H9 (cell line): ENCODE measurements at regions not wholly inside any gene's neighbourhood (a gene's known extent, or its start where the extent isn't known, plus 50 kb on each side); places are given as distances from the start of the nearest gene placed in this dataset.

Experiments used
- DNase-seq: peaks from one replicate; pipeline ENCODE4 v3.0.0-alpha.2; 2017
- H2AFZ ChIP-seq: one replicate; pipeline ENCODE4 v1.6.1; 2013; ENCODE audit warnings: mild to moderate bottlenecking, low read length, control low read depth, moderate library complexity
- H2AK5ac ChIP-seq: 2 replicates; pipeline ENCODE4 v1.6.1; 2013; ENCODE audit warnings: low read length, control low read depth, mixed read lengths; ENCODE audit not compliant: insufficient read length
- H2BK120ac ChIP-seq: one replicate; pipeline ENCODE4 v1.6.1; 2013; ENCODE audit warnings: low read depth, mild to moderate bottlenecking, low read length, control low read depth, inconsistent platforms; ENCODE audit not compliant: poor library complexity, severe bottlenecking
- H2BK12ac ChIP-seq: 2 replicates; pipeline ENCODE4 v1.6.1; 2013; ENCODE audit warnings: low read length, control low read depth, mixed read lengths, low read depth; ENCODE audit not compliant: insufficient read length
- H2BK15ac ChIP-seq: 2 replicates; pipeline ENCODE4 v1.6.1; 2013; ENCODE audit warnings: low read depth, low read length, control low read depth
- H2BK20ac ChIP-seq: one replicate; pipeline ENCODE4 v1.6.1; 2013; ENCODE audit warnings: low read depth, mild to moderate bottlenecking, low read length, control low read depth, inconsistent platforms; ENCODE audit not compliant: poor library complexity, severe bottlenecking
- H2BK5ac ChIP-seq: 2 replicates; pipeline ENCODE4 v1.6.1; 2013; ENCODE audit warnings: low read length, control low read depth, mixed read lengths; ENCODE audit not compliant: insufficient read length
- H3K14ac ChIP-seq: 2 replicates; pipeline ENCODE4 v1.6.1; 2013; ENCODE audit warnings: low read length, control low read depth; ENCODE audit not compliant: insufficient read depth
- H3K18ac ChIP-seq: 2 replicates; pipeline ENCODE4 v1.6.1; 2013; ENCODE audit warnings: low read depth, mild to moderate bottlenecking, mixed read lengths, low read length, control low read depth; ENCODE audit not compliant: insufficient read length
- H3K23ac ChIP-seq: 2 replicates; pipeline ENCODE4 v1.6.1; 2013; ENCODE audit warnings: low read length, control low read depth, mixed read lengths, low read depth; ENCODE audit not compliant: insufficient read length
- H3K23me2 ChIP-seq: 2 replicates; pipeline ENCODE4 v1.6.1; 2013; ENCODE audit warnings: low read depth, mild to moderate bottlenecking, mixed read lengths, low read length, control low read depth; ENCODE audit not compliant: insufficient read length, poor library complexity, severe bottlenecking
- H3K27ac ChIP-seq: 2 replicates; pipeline ENCODE4 v1.5.1; 2013; ENCODE audit warnings: low read length, control low read depth, mixed read lengths, low read depth; ENCODE audit not compliant: insufficient read length
- H3K27me3 ChIP-seq: 2 replicates; pipeline ENCODE4 v1.6.1; 2013; ENCODE audit warnings: low read length, control low read depth, inconsistent platforms; ENCODE audit not compliant: insufficient read depth
- H3K4ac ChIP-seq: 2 replicates; pipeline ENCODE4 v1.6.1; 2013; ENCODE audit warnings: low read depth, mild to moderate bottlenecking, control low read depth, inconsistent platforms, low read length, moderate library complexity
- H3K4me1 ChIP-seq: 2 replicates; pipeline ENCODE4 v1.6.1; 2013; ENCODE audit warnings: low read length, control low read depth, inconsistent platforms; ENCODE audit not compliant: insufficient read depth
- H3K4me2 ChIP-seq: 2 replicates; pipeline ENCODE4 v1.6.1; 2013; ENCODE audit warnings: low read length, control low read depth, mixed read lengths; ENCODE audit not compliant: insufficient read length, insufficient read depth
- H3K56ac ChIP-seq: 2 replicates; pipeline ENCODE4 v1.6.1; 2013; ENCODE audit warnings: low read depth, mild to moderate bottlenecking, mixed read lengths, low read length, control low read depth; ENCODE audit not compliant: insufficient read length
- H3K79me1 ChIP-seq: 2 replicates; pipeline ENCODE4 v1.6.1; 2013; ENCODE audit warnings: low read depth, mild to moderate bottlenecking, moderate library complexity, low read length, control low read depth, inconsistent platforms; ENCODE audit not compliant: insufficient read depth, poor library complexity, severe bottlenecking
- H3K79me2 ChIP-seq: 2 replicates; pipeline ENCODE4 v1.6.1; 2013; ENCODE audit warnings: low read length, control low read depth, inconsistent platforms; ENCODE audit not compliant: insufficient read depth
- H3K9ac ChIP-seq: 2 replicates; pipeline ENCODE4 v1.6.1; 2013; ENCODE audit warnings: low read length, control low read depth, mixed read lengths; ENCODE audit not compliant: insufficient read length; ENCODE audit errors: extremely low read depth
- H3K9me3 ChIP-seq: one replicate; pipeline ENCODE4 v1.6.1; 2013; ENCODE audit warnings: low read depth, low read length, inconsistent platforms; ENCODE audit not compliant: control insufficient read depth
- H3T11ph ChIP-seq: one replicate; pipeline ENCODE4 v1.6.1; 2013; ENCODE audit warnings: mild to moderate bottlenecking, low read length, control low read depth, inconsistent platforms
- H4K20me1 ChIP-seq: one replicate; pipeline ENCODE4 v1.6.1; 2013; ENCODE audit not compliant: control insufficient read depth, insufficient read length, insufficient read depth
- H4K5ac ChIP-seq: 2 replicates; pipeline ENCODE4 v1.6.1; 2013; ENCODE audit warnings: low read depth, mild to moderate bottlenecking, mixed read lengths, low read length, control low read depth; ENCODE audit not compliant: insufficient read length
- H4K8ac ChIP-seq: replicated peaks from 2 replicates; pipeline ENCODE4 v1.6.1; 2013; ENCODE audit warnings: low read length, control low read depth, mixed read lengths, low read depth; ENCODE audit not compliant: insufficient read length
- H4K91ac ChIP-seq: 2 replicates; pipeline ENCODE4 v1.6.1; 2013; ENCODE audit warnings: low read depth, mild to moderate bottlenecking, moderate library complexity, mixed read lengths, low read length, control low read depth; ENCODE audit not compliant: insufficient read length
- H3K27ac Mint-ChIP-seq, 3 experiments: 2 replicates in 2 of 3; 3 replicates in 1 of 3; pipeline ENCODE4 v1.8.0; 2020 to 2021; ENCODE audit warnings: mixed read lengths in 3 of 3, mild to moderate bottlenecking in 1 of 3, moderate library complexity in 1 of 3
- H3K27me3 Mint-ChIP-seq: 2 replicates; pipeline ENCODE4 v1.8.0; 2021; ENCODE audit warnings: low read depth, mild to moderate bottlenecking, moderate library complexity, mixed read lengths
- H3K36me3 Mint-ChIP-seq, 3 experiments: 2 replicates in 2 of 3; 3 replicates in 1 of 3; pipeline ENCODE4 v1.8.0; 2020 to 2021; ENCODE audit warnings: low read depth in 3 of 3, mixed read lengths in 3 of 3; ENCODE audit not compliant: insufficient read depth in 1 of 3
- H3K4me1 Mint-ChIP-seq, 2 experiments: 2 replicates each; pipeline ENCODE4 v1.8.0; 2020; ENCODE audit warnings: mixed read lengths in 2 of 2
- H3K4me3 Mint-ChIP-seq, 2 experiments: 2 replicates in 1 of 2; 3 replicates in 1 of 2; pipeline ENCODE4 v1.8.0; 2020 to 2021; ENCODE audit warnings: mild to moderate bottlenecking in 2 of 2, mixed read lengths in 2 of 2, moderate library complexity in 1 of 2
- H3K9me3 Mint-ChIP-seq, 2 experiments: 2 replicates in 1 of 2; 3 replicates in 1 of 2; pipeline ENCODE4 v1.8.0; 2020; ENCODE audit warnings: mild to moderate bottlenecking in 2 of 2, mixed read lengths in 2 of 2, moderate library complexity in 1 of 2
- CTCF ChIP-seq: fragments of 200-600 bp; sonication (generic); conservative IDR thresholded peaks from 3 replicates; pipeline ENCODE4 v1.8.0; 2021; ENCODE audit warnings: antibody characterized with exemption, mild to moderate bottlenecking

GRCh38 chr16:60432472-60432871 is 1603.8 kb downstream of the CDH8 start:
- H4K5ac ChIP-seq: no peak overlapping the region
- no peak overlapping the region for H2BK15ac ChIP-seq
- no peaks in the 10 kb centered on the region for H3K79me2 ChIP-seq
- H2AFZ ChIP-seq: no peak overlapping the region
- H3K4me1 Mint-ChIP-seq: no peaks in the 10 kb centered on the region
- H3T11ph ChIP-seq: no peak overlapping the region
- no peak overlapping the region for H3K14ac ChIP-seq
- no peak for TF ChIP-seq CTCF
- H3K4ac ChIP-seq: no peak overlapping the region
- H3K27me3 Mint-ChIP-seq: no peaks in the 10 kb centered on the region
- no peak overlapping the region for H3K4me3 Mint-ChIP-seq
- no peak overlapping the region for H3K56ac ChIP-seq
- no peaks in the 10 kb centered on the region for H3K79me1 ChIP-seq
- H3K9me3 ChIP-seq: no peaks in the 10 kb centered on the region
- H4K20me1 ChIP-seq: no peaks in the 10 kb centered on the region
- H3K4me1 ChIP-seq: no peaks in the 10 kb centered on the region
- H3K27me3 ChIP-seq: no peaks in the 10 kb centered on the region
- no peak overlapping the region for H2BK20ac ChIP-seq
- no peak overlapping the region for H3K4me2 ChIP-seq
- no peaks in the 10 kb centered on the region for H3K36me3 Mint-ChIP-seq
- DNase-seq: no peak
- H4K8ac ChIP-seq: no peak overlapping the region
- no peaks in the 10 kb centered on the region for H3K23me2 ChIP-seq
- H2AK5ac ChIP-seq: no peak overlapping the region
- H3K27ac ChIP-seq: no peak overlapping the region
- H3K18ac ChIP-seq: no peak overlapping the region
- H3K9me3 Mint-ChIP-seq: no peaks in the 10 kb centered on the region
- H3K23ac ChIP-seq: no peak overlapping the region
- H3K27ac Mint-ChIP-seq: no peak overlapping the region
- H4K91ac ChIP-seq: no peak overlapping the region
- H2BK120ac ChIP-seq: no peak overlapping the region
- no peak overlapping the region for H2BK5ac ChIP-seq
- H2BK12ac ChIP-seq: no peak overlapping the region
- H3K9ac ChIP-seq: no peak overlapping the region
